SK-N-MC (cell line): ENCODE measurements at regions not wholly inside any gene's neighbourhood (a gene's known extent, or its start where the extent isn't known, plus 50 kb on each side); places are given as distances from the start of the nearest gene placed in this dataset.

ENCODE experiments used
- EZH2 ChIP-seq: fragments of 200-600 bp; sonication (generic); IDR thresholded peaks from one replicate; pipeline ENCODE4 v1.6.1; 2017; ENCODE audit warnings: antibody characterized with exemption
- FOXP2 ChIP-seq: optimal IDR thresholded peaks from 2 replicates; pipeline ENCODE3; 2011; ENCODE audit warnings: mild to moderate bottlenecking, moderate library complexity; ENCODE audit not compliant: insufficient read depth; ENCODE audit errors: extremely low read length, control extremely low read depth
- POLR2AphosphoS5 ChIP-seq: IDR thresholded peaks from 2 replicates; pipeline ENCODE4 v1.6.1; 2012; ENCODE audit warnings: mild to moderate bottlenecking, low read depth, low read length, borderline replicate concordance

GRCh38 chr3:103269287-103269686 lies 834.5 kb downstream of the ZPLD1 start:
- TF ChIP-seq POLR2AphosphoS5 (no peak), EZH2 (no peak), FOXP2 (no peak)
